ENCODE measurements at regions not wholly inside any gene's neighbourhood (a gene's known extent, or its start where the extent isn't known, plus 50 kb on each side); places are given as distances from the start of the nearest gene placed in this dataset.

- no peak for TF ChIP-seq EZH2 (IDR thresholded peaks at IDR 0.05)
- no peak for TF ChIP-seq EZH2phosphoT487 (IDR thresholded peaks at IDR 0.05)
- TF ChIP-seq, protein P1, sequence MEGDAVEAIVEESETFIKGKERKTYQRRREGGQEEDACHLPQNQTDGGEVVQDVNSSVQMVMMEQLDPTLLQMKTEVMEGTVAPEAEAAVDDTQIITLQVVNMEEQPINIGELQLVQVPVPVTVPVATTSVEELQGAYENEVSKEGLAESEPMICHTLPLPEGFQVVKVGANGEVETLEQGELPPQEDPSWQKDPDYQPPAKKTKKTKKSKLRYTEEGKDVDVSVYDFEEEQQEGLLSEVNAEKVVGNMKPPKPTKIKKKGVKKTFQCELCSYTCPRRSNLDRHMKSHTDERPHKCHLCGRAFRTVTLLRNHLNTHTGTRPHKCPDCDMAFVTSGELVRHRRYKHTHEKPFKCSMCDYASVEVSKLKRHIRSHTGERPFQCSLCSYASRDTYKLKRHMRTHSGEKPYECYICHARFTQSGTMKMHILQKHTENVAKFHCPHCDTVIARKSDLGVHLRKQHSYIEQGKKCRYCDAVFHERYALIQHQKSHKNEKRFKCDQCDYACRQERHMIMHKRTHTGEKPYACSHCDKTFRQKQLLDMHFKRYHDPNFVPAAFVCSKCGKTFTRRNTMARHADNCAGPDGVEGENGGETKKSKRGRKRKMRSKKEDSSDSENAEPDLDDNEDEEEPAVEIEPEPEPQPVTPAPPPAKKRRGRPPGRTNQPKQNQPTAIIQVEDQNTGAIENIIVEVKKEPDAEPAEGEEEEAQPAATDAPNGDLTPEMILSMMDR (IDR thresholded peaks at IDR 0.05): no peak
- Histone ChIP-seq H3K4me2 (no peak overlapping the region), H3K4me3 (no peak overlapping the region)
Measured at GRCh38 chr1:38134294-38134755, 87.7 kb upstream of the POU3F1 start.

GRCh38 chr1:38133756-38134155 is 87.2 kb upstream of the POU3F1 start:
- H3K9me3 ChIP-seq (ENCODE audit: low read depth): no peaks in the 10 kb centered on the region
- no peak for DNase-seq (ENCODE audit: low spot score)
- H3K27ac ChIP-seq: no peak overlapping the region
- peaks cover 21% of the 10 kb centered on the region for H3F3A ChIP-seq (ENCODE audit: low read depth)
- H3K4me1 ChIP-seq: peaks cover 32% of the 10 kb centered on the region
- no peaks in the 10 kb centered on the region for H3K27me3 ChIP-seq
- H3K9me3 Mint-ChIP-seq: no peaks in the 10 kb centered on the region
- H3K9ac ChIP-seq: no peak overlapping the region
- H3K36me3 ChIP-seq: no peaks in the 10 kb centered on the region
- H4K20me1 ChIP-seq (ENCODE audit: low read depth): no peaks in the 10 kb centered on the region
- TF ChIP-seq, protein P1 (IDR thresholded peaks at IDR 0.05): no peak
- TF ChIP-seq EZH2 (IDR thresholded peaks at IDR 0.05): no peak
- no peak for TF ChIP-seq EZH2phosphoT487 (IDR thresholded peaks at IDR 0.05)
- H3K27ac Mint-ChIP-seq: no peak overlapping the region
- no peak overlapping the region for H3K4me2 ChIP-seq
- H3K36me3 Mint-ChIP-seq: no peaks in the 10 kb centered on the region
- H3K4me1 Mint-ChIP-seq: peaks cover 60% of the 10 kb centered on the region
- H2AFZ ChIP-seq (replicated peaks): no peak overlapping the region
- H3K79me2 ChIP-seq (ENCODE audit: low read depth): no peaks in the 10 kb centered on the region
- H3K4me3 ChIP-seq: no peak overlapping the region
- H3K27me3 Mint-ChIP-seq (ENCODE audit: insufficient read depth, low read depth): peaks cover 17% of the 10 kb centered on the region
- no peak overlapping the region for H3K4me3 Mint-ChIP-seq

More at GRCh38 chr1:38134294-38134755, 87.7 kb upstream of the POU3F1 start:
- Mint-ChIP-seq H3K4me3 (no peak overlapping the region), H3K9me3 (no peaks in the 10 kb centered on the region), H3K27me3 (ENCODE audit: insufficient read depth, low read depth) (peaks cover 18% of the 10 kb centered on the region), H3K27ac (no peak overlapping the region), H3K4me1 (peaks cover 57% of the 10 kb centered on the region), H3K36me3 (no peaks in the 10 kb centered on the region)
- no peaks in the 10 kb centered on the region for H3K36me3 ChIP-seq
- H3K27ac ChIP-seq: no peak overlapping the region
- no peaks in the 10 kb centered on the region for H3K79me2 ChIP-seq (ENCODE audit: low read depth)
- H2AFZ ChIP-seq (replicated peaks): no peak overlapping the region
- no peaks in the 10 kb centered on the region for H3K9me3 ChIP-seq (ENCODE audit: low read depth)
- no peaks in the 10 kb centered on the region for H3K27me3 ChIP-seq
- peaks cover 21% of the 10 kb centered on the region for H3F3A ChIP-seq (ENCODE audit: low read depth)
- H3K9ac ChIP-seq: no peak overlapping the region
- no peak for DNase-seq (ENCODE audit: low spot score)
- H4K20me1 ChIP-seq (ENCODE audit: low read depth): no peaks in the 10 kb centered on the region
- peaks cover 31% of the 10 kb centered on the region for H3K4me1 ChIP-seq

DNA sequence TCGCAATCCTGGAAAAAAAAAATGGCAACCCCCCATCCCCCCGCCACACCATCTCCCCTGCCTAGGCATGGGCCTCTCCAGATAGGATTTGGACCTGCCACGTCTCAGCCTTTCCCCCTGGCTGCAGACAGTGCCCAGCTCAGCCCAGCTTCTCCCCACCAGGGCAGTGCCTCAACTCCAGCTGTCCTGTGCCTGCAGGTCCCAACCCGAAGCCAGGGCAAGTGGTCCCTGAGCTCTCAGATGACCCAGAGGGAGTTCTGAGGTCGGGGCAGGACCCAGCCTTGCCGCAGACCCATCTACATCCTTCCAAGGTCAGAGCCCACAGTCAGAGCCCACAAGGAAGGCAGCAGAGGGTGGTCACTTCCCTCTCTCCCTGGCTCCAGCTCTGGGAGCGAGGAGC is 86.7 kb upstream of the POU3F1 start:
- H3K36me3 Mint-ChIP-seq: no peaks in the 10 kb centered on the region
- H3K4me1 Mint-ChIP-seq: peaks cover 60% of the 10 kb centered on the region
- DNase-seq (ENCODE audit: low spot score): no peak
- no peaks in the 10 kb centered on the region for H3K9me3 ChIP-seq (ENCODE audit: low read depth)
- H3K36me3 ChIP-seq: no peaks in the 10 kb centered on the region
- peaks cover 32% of the 10 kb centered on the region for H3K4me1 ChIP-seq
- peaks cover 17% of the 10 kb centered on the region for H3K27me3 Mint-ChIP-seq (ENCODE audit: insufficient read depth, low read depth)
- no peaks in the 10 kb centered on the region for H3K27me3 ChIP-seq
- no peak overlapping the region for H3K9ac ChIP-seq
- H3K27ac Mint-ChIP-seq: no peak overlapping the region
- no peak overlapping the region for H3K4me3 Mint-ChIP-seq
- H2AFZ ChIP-seq (replicated peaks): no peak overlapping the region
- H3K9me3 Mint-ChIP-seq: no peaks in the 10 kb centered on the region
- no peaks in the 10 kb centered on the region for H4K20me1 ChIP-seq (ENCODE audit: low read depth)
- TF ChIP-seq EZH2phosphoT487 (IDR thresholded peaks at IDR 0.05) (no peak), EZH2 (IDR thresholded peaks at IDR 0.05) (no peak)
- TF ChIP-seq, protein P1 (IDR thresholded peaks at IDR 0.05): no peak
- H3K79me2 ChIP-seq (ENCODE audit: low read depth): no peaks in the 10 kb centered on the region
- H3K4me2 ChIP-seq: no peak overlapping the region
- no peak overlapping the region for H3K27ac ChIP-seq
- H3K4me3 ChIP-seq: no peak overlapping the region
- H3F3A ChIP-seq (ENCODE audit: low read depth): peaks cover 21% of the 10 kb centered on the region
